SIG-M5 treated with dmso at 0.1 percent for 504 hours (cell line): ENCODE measurements at regions not wholly inside any gene's neighbourhood (a gene's known extent, or its start where the extent isn't known, plus 50 kb on each side); places are given as distances from the start of the nearest gene placed in this dataset.
"Not testable (repeated sequence)": the region's sequence is repeated elsewhere in the genome, so short reads cannot be mapped to it uniquely, and the experiment has no call there.

Source experiments
- DNase-seq: peaks from one replicate; lab custom pipeline; 2025; ENCODE audit not compliant: unreplicated experiment; lab: John Stamatoyannopoulos, UW

- no peak for DNase-seq
Observed at GRCh38 chr20:48492015-48492714, 335.6 kb downstream of the PREX1 start.

- no peak for DNase-seq
Observed at GRCh38 chr20:48490961-48491831, 336.6 kb downstream of the PREX1 start.

GRCh38 chr20:48490341-48490740 lies 337.5 kb downstream of the PREX1 start:
- DNase-seq: not testable (repeated sequence)

DNA sequence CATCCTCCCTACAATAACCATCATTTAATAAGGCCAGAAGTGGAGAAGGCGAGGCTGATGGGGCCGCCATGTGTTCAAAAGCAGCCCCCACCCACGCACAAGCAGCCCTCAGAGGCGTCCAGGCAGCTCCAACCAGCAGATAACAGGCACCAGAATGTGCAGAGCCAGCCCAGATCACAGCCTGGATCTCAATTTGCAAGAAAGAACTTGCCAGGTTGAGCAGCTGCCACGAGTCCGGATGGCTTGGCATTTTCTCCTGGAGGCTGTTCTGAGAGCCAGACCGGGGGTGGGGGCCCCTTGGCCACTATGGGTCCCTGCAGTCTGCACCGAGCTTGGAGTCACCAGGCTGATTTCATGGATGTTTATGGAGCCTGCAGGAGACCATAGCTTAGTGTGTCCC lies 338.1 kb downstream of the PREX1 start:
- DNase-seq: no peak

- no peak for DNase-seq
Observed at GRCh38 chr20:48489046-48489463, 338.7 kb downstream of the PREX1 start.

DNA sequence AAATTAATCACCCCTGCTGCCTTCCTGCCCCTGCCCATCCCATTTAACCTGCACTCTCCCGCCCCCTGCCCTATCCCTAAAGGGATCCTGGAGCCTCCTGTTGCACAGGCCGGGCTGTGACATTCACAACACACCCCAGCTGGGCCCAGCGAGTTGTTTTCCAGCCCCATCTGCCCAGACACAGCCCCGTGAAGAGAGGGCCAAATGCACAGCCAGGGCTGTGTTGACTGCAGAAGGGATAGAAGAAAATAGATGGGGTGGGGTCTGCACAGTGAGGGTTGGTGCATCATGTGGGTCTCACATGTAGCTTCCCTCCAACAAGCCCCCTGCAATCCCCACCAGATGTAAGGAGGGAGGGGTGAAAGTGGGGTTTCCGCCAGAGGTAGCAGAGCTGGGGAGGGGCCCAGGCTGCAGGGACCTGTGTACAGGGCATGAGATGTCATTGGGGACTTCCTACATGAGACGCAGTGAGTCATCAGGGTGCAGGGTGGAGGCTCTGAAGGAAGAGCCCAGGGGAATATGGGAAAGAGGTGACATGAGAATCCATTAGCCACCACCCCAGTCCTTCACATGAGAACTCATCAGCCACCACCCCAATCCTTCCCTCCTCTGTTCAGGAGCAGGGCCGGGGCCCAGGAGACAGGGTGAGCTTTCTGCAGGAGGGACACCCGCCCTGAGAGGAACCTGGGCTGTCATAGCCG lies 339.3 kb downstream of the PREX1 start:
- not testable (repeated sequence) for DNase-seq

GRCh38 chr20:48486065-48486464 lies 341.7 kb downstream of the PREX1 start:
- no peak for DNase-seq

DNA sequence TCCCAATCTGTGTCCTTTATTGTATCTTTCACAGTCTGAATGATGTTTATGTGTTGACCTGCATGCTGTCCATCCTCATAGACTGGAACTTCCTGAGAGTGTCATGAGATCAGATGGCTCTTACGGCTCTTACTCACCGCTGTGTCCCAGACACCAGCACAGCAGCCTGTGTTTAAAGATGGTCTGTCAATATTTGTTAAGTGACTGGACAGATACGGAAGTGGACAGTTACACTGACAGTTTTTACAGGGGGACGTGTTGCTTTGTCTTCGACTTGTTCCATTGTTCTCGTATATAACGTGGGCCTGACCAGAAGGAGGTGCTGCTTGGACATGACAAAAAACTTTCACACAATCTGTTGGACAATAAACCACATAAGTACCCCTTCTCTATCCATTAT lies 342.6 kb downstream of the PREX1 start:
- DNase-seq: peak; percentile 78

GRCh38 chr20:48483334-48484066 lies 344.3 kb downstream of the PREX1 start:
- no peak for DNase-seq

- no peak for DNase-seq
Observed at GRCh38 chr20:48482790-48483189, 345.0 kb downstream of the PREX1 start.

DNA sequence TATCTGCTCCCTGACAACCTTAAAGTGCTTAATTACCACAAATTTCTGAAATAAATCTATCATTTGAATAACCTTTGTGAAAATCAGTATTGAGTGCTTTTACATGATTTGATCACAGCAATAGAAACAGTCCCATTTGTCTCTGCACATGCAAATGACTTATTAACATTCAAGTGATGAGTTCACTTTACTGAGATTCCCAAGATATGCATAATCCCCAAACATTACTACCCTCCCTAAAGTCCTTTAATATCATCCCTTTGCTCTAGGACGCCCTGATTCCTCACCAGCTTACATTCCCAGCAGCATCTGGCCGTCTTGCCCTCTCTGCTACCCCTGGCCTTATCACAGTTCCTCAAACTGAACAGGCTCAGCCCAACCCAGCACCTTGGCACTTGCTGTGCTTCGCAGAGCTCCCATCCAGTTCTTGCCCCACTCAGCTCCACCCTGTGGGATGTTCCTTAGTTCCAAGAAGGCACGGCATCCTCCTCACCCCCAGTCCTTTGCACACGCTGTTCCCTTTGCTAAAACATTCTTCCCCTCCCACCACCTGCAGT lies 347.5 kb downstream of the PREX1 start:
- no peak for DNase-seq

DNA sequence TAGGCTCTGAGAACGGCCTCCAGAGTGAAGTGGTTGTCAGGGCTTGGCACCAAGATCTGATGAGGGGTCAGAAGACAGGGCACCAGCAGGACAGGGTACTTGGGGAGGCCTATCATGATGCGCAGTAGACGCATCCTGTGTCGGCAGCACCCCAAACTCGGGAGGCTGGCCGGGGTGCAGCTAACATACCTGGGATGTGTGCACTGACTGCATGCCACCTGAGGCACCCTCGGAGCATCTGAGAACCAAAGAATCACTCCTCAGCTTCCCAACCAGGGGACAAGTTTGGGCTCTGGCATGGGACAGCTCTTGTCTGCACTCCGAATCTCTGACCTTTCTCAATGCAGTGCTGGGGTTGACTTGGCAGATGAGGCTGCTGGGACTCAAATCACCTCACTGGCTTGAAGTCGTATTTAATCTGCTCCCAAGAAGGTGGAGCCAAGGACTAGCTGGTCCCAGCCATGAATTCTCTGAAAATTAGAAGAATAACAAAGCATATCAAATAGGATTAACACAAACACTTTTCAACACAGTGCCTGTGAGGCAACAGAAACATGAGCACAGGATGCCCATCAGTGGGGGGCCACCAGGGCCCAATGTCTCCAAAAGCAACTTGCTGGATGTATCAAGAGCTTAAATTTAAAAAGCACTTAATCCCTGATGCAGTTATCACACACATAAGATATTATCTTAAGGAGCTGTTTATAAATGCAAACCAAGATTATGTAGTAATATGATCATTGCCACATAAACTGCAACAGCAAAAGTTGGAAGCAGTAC lies 348.8 kb downstream of the PREX1 start:
- no peak for DNase-seq

DNA sequence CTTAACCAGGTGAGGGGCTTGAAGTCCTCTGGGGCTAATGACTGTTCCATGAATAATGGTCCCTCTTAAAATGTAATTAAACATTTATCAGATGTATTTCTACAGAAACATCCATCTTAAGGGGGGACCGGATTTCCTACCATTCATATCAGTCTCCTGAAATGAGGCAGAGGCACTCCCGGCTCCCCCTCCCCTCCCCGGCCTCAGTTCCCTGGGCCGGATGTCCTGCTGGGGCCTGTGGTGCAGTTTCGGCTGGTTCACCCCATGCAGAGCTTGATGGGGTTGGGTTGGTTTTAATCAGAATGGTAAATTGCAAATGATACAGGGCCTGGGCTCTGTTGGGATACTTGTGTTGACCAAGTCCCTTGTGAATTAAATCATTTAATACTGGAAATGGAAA lies 349.4 kb downstream of the PREX1 start:
- no peak for DNase-seq

DNA sequence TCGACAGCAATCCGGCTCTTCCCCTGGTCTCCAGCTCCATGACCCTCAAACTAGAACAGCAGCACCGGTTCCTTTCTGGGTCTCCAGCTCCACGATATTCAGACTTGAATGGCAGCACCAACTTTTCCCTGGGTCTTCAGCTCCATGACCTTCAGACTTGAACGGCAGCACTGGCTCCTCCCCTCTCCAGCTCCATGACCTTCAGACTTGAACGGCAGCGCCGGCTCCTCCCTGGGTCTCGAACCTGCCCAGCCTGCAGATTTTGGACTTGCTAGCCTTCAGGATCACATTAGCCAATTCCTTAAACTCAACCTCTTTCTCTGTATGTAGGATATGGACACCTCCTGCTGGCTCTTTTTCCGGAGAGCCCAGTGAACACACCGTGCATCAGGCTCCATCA lies 350.9 kb downstream of the PREX1 start:
- no peak for DNase-seq

DNA sequence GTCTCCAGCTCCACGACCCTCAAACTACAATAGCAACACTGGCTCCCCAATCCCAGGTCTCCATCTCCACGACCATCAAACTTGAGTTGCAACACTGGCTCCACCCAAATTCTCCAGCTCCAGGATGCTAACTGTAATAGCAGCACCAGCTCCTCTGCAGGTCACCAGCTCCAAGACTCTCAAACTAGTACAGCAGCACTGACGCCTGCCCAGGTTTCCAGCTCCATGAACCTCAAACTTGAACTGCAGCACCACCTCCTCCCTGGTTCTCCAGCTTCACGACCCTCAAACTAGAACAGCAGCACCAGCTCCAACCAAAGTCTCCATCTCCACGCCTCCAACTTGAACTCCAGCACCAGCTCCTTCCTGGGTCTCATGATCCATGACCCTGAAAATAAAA lies 353.8 kb downstream of the PREX1 start:
- no peak for DNase-seq

- DNase-seq: no peak
Observed at GRCh38 chr20:48471759-48472408, 355.9 kb downstream of the PREX1 start.

DNA sequence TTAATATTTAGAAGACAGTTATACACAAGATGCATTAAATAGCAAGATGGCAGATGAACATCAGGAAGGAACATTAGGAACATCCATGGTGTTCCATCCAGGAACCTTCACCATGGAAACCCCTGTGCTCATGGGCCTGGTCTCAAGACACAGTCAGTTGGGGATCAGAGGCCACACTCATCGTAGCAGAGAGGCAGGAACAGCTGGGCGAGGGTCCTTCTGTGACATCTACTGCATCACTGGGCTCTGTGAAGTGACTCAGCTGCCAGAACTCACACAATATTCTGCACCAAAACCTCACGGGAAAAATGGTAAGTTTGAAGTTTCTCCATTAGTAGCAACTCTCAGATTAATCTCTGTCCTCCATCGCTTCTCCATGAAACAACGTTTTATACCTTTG lies 356.6 kb downstream of the PREX1 start:
- no peak for DNase-seq

DNA sequence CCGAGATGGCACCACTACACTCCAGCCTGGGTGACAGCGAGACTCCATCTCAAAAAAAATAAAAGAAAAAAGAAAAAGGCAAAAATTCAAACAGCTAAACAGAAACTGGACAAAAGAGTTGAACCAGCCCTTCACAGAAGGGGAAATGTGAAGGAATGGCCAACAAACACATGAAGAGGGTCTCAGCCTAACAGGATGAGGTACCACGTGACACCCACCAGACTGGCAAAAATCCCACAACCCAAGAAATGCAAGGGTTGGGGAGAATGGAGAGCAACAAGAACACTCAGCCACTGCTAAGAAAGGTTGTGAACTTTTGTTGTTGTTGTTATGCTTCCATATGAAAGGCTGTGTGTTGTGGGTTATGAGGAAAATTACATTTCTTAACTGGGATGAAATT lies 357.7 kb downstream of the PREX1 start:
- no peak for DNase-seq

- no peak for DNase-seq
Observed at GRCh38 chr20:48469026-48469425, 358.8 kb downstream of the PREX1 start.

DNA sequence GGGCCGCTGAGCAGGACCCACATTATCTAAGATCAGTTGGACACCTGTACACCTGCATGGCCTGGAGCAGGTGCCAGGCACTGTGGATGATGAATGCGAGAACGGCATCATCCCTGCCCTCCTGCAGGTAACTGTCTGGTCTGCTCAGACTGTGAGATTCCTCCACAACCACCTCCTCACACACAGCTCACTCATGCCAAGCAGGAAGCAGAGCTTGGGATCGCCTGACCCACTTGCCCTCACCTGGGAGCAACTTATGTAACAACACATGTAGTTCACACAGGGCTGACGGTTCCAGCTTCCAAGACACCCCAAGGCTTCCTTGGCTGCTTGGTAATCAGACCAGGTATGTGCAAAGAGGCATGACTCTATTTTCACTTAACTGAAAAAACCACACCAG lies 359.2 kb downstream of the PREX1 start:
- DNase-seq: no peak
